ENCODE measurements at regions not wholly inside any gene's neighbourhood (a gene's known extent, or its start where the extent isn't known, plus 50 kb on each side); places are given as distances from the start of the nearest gene placed in this dataset.
"Not testable (repeated sequence)": the region's sequence is repeated elsewhere in the genome, so short reads cannot be mapped to it uniquely, and the experiment has no call there.

- not testable (repeated sequence) for TF ChIP-seq CTCF, POLR2A (IDR thresholded peaks at IDR 0.05)
These were observed 280.4 kb downstream of the TTC8 start for GRCh38 chr14:89104861-89105260.

Measured in esophagus squamous epithelium (tissue), 4 donors.